ENCODE measurements at regions not wholly inside any gene's neighbourhood (a gene's known extent, or its start where the extent isn't known, plus 50 kb on each side); places are given as distances from the start of the nearest gene placed in this dataset.

GRCh38 chr6:2492686-2493523, 247.5 kb upstream of the GMDS start:
- Mint-ChIP-seq H3K9me3 (ENCODE audit: unreplicated experiment) (peaks cover 2% of the 10 kb centered on the region), H3K4me3 (ENCODE audit: unreplicated experiment) (no peak overlapping the region), H3K36me3 (ENCODE audit: unreplicated experiment) (peaks cover 6% of the 10 kb centered on the region), H3K27me3 (ENCODE audit: unreplicated experiment) (no peaks in the 10 kb centered on the region), H3K4me1 (ENCODE audit: low read depth, unreplicated experiment) (no peaks in the 10 kb centered on the region), H3K27ac (ENCODE audit: unreplicated experiment) (no peak overlapping the region)
- no peak for DNase-seq
- TF ChIP-seq CTCF (IDR thresholded peaks at IDR 0.05; ENCODE audit: partially characterized antibody, unreplicated experiment), result no peak

GRCh38 chr6:2491137-2491536, 245.7 kb upstream of the GMDS start:
- DNase-seq, result no peak

DNA sequence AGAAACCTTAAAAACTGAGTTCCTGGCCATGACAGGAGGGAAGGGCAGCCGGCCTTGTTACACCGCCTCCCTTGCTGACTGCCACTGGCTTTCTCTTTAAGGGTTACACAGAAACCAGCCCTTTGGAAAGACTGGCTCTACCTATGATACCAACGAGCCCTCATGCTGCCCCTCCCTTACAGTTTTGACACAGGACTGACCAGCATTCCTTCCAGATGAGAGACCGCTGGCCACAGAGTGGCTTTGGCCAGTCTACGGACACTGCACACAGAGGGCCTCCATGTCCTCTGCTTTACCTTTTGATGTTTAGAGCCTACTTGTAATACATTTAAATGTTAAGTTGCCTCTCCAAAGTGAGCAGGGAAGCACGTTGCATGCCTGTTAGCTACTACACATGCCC, 243.2 kb upstream of the GMDS start:
- Mint-ChIP-seq H3K4me3 (ENCODE audit: unreplicated experiment) (no peak overlapping the region), H3K27ac (ENCODE audit: unreplicated experiment) (no peak overlapping the region), H3K27me3 (ENCODE audit: unreplicated experiment) (no peaks in the 10 kb centered on the region), H3K9me3 (ENCODE audit: unreplicated experiment) (peaks cover 2% of the 10 kb centered on the region), H3K4me1 (ENCODE audit: low read depth, unreplicated experiment) (no peaks in the 10 kb centered on the region), H3K36me3 (ENCODE audit: unreplicated experiment) (no peaks in the 10 kb centered on the region)
- no peak for DNase-seq
- no peak for TF ChIP-seq CTCF (IDR thresholded peaks at IDR 0.05; ENCODE audit: partially characterized antibody, unreplicated experiment)

More at GRCh38 chr6:2491137-2491536, 245.7 kb upstream of the GMDS start:
- Mint-ChIP-seq H3K36me3 (ENCODE audit: unreplicated experiment) (no peaks in the 10 kb centered on the region), H3K27me3 (ENCODE audit: unreplicated experiment) (no peaks in the 10 kb centered on the region), H3K4me3 (ENCODE audit: unreplicated experiment) (no peak overlapping the region), H3K4me1 (ENCODE audit: low read depth, unreplicated experiment) (no peaks in the 10 kb centered on the region), H3K9me3 (ENCODE audit: unreplicated experiment) (peaks cover 2% of the 10 kb centered on the region), H3K27ac (ENCODE audit: unreplicated experiment) (no peak overlapping the region)
- no peak for TF ChIP-seq CTCF (IDR thresholded peaks at IDR 0.05; ENCODE audit: partially characterized antibody, unreplicated experiment)

DNA sequence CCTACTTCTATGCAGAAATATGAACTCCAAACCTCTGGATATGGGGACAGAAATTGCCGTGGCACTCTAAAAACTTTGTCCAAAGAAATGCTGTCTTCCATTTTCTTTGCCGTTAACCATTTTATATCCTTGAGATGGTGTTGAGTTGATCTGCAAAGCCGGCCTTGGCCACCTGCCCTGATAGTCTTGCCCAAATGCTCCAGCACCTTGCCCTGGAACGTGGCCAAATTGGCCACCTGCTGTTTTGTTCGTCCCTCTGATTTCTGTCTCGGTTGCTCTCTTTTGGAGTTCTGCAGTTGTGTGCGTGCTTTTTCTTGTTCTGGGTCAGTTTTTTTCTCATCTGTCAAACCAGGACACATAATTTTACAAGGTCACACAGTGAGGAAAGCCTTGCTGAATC, 239.7 kb upstream of the GMDS start:
- Mint-ChIP-seq H3K4me3 (ENCODE audit: unreplicated experiment) (no peak overlapping the region), H3K4me1 (ENCODE audit: low read depth, unreplicated experiment) (no peaks in the 10 kb centered on the region), H3K27me3 (ENCODE audit: unreplicated experiment) (no peaks in the 10 kb centered on the region), H3K9me3 (ENCODE audit: unreplicated experiment) (peaks cover 2% of the 10 kb centered on the region), H3K36me3 (ENCODE audit: unreplicated experiment) (no peaks in the 10 kb centered on the region), H3K27ac (ENCODE audit: unreplicated experiment) (no peak overlapping the region)
- TF ChIP-seq CTCF (IDR thresholded peaks at IDR 0.05; ENCODE audit: partially characterized antibody, unreplicated experiment), result no peak
- no peak for DNase-seq

- Mint-ChIP-seq H3K27me3 (ENCODE audit: unreplicated experiment) (peaks cover 2% of the 10 kb centered on the region), H3K27ac (ENCODE audit: unreplicated experiment) (no peak overlapping the region), H3K4me3 (ENCODE audit: unreplicated experiment) (no peak overlapping the region), H3K9me3 (ENCODE audit: unreplicated experiment) (peaks cover 4% of the 10 kb centered on the region), H3K36me3 (ENCODE audit: unreplicated experiment) (no peaks in the 10 kb centered on the region), H3K4me1 (ENCODE audit: low read depth, unreplicated experiment) (peaks cover 6% of the 10 kb centered on the region)
- DNase-seq, result no peak
- TF ChIP-seq CTCF (IDR thresholded peaks at IDR 0.05; ENCODE audit: partially characterized antibody, unreplicated experiment), result no peak
Measured at GRCh38 chr6:2482773-2483172, 237.4 kb upstream of the GMDS start.
